GM12891 (cell line): ENCODE measurements at regions not wholly inside any gene's neighbourhood (a gene's known extent, or its start where the extent isn't known, plus 50 kb on each side); places are given as distances from the start of the nearest gene placed in this dataset.

Source experiments
- PAX5 ChIP-seq: IDR thresholded peaks from 2 replicates; pipeline ENCODE4 v1.6.1; 2011; ENCODE audit warnings: low read length, moderate library complexity, mild to moderate bottlenecking; ENCODE audit not compliant: insufficient read depth, severe bottlenecking
- POLR2A ChIP-seq: IDR thresholded peaks from 2 replicates; pipeline ENCODE4 v1.6.1; 2011; ENCODE audit warnings: low read depth, low read length, control low read depth
- POLR2AphosphoS5 ChIP-seq: IDR thresholded peaks from 2 replicates; pipeline ENCODE4 v1.6.1; 2011; ENCODE audit warnings: low read depth, low read length, control low read depth
- POU2F2 ChIP-seq: IDR thresholded peaks from 2 replicates; pipeline ENCODE4 v1.6.1; 2011; ENCODE audit warnings: low read depth, mild to moderate bottlenecking, control low read depth, low read length, moderate library complexity
- SPI1 ChIP-seq: IDR thresholded peaks from 2 replicates; pipeline ENCODE4 v1.6.1; 2011; ENCODE audit warnings: low read depth, low read length, control low read depth
- TAF1 ChIP-seq: IDR thresholded peaks from 2 replicates; pipeline ENCODE4 v1.6.1; 2011; ENCODE audit warnings: low read depth, low read length, control low read depth

DNA sequence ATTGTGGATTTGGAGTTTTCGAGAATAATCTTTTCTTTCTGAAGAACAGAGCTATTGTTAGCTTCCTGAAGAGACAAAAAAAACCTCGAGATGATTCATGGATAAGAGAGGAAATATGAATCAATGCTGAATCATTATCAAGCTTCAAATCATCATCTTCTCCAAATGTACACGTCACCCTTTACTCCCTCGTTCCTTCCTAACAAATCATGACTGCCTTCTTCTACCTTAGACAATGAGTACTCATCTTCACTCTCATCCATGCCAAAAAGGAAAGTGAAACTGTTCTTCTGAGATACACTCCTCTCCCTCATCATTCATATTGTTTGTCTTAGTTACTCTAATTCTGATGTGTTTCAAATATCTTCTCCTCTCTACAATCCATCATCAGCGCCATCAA is 1115.8 kb upstream of the ATXN7L3B start:
- TF ChIP-seq POLR2A (no peak), SPI1 (no peak), TAF1 (no peak), POLR2AphosphoS5 (no peak), PAX5 (no peak), POU2F2 (no peak)
